ENCODE measurements at regions not wholly inside any gene's neighbourhood (a gene's known extent, or its start where the extent isn't known, plus 50 kb on each side); places are given as distances from the start of the nearest gene placed in this dataset.

DNA sequence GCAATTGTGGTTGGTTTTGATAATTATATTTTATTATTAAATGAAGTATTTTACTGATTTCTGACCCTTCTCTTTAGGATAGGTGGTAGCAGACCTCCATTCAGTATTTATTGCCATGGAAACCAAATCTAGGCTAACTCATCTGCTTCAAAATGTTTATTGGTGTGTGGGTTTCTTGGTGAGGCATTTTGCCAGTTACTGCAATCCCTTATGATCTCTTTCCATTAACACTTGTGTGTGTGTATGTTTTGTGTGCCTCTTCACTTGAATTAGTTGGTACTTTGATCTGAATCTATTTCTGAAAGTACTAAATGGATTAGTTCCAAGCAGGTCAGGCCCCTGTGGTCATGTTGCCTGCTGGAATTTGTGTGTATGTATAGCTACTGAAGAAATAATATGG, 184.4 kb upstream of the C11orf87 start:
- TF ChIP-seq CTCF (IDR thresholded peaks at IDR 0.05) (no peak), POLR2A (IDR thresholded peaks at IDR 0.05) (no peak), POLR2AphosphoS5 (IDR thresholded peaks at IDR 0.05) (no peak), EP300 (IDR thresholded peaks at IDR 0.05; ENCODE audit: low read depth) (no peak)
- no peak for DNase-seq
- Histone ChIP-seq H3K4me3 (no peak overlapping the region), H3K4me1 (no peaks in the 10 kb centered on the region), H3K27me3 (no peaks in the 10 kb centered on the region), H3K36me3 (no peaks in the 10 kb centered on the region), H3K9me3 (no peaks in the 10 kb centered on the region), H3K27ac (no peak overlapping the region)
- in situ Hi-C loops (cut with MboI; ENCODE audit: low pct_ligation_motif_present in 1 of 4, low pct_unique_long_range_greater_than_20kb in 1 of 4, low sequenced_read_pairs in 3 of 4) (no loop called here), intact Hi-C loops (cut with DNase I; ENCODE audit: low total_unique reads) (no loop called here)

GRCh38 chr11:109241988-109242536, 179.9 kb upstream of the C11orf87 start:
- no peak for DNase-seq
- in situ Hi-C loops (cut with MboI; ENCODE audit: low pct_ligation_motif_present in 1 of 4, low pct_unique_long_range_greater_than_20kb in 1 of 4, low sequenced_read_pairs in 3 of 4) (loop anchor here in 1 of 4 donors (10.0 kb wide), 1 partner anchor 63 kb away; no protein-coding TSS in a partner anchor), intact Hi-C loops (cut with DNase I; ENCODE audit: low total_unique reads) (no loop called here)
- TF ChIP-seq CTCF (IDR thresholded peaks at IDR 0.05) (no peak), EP300 (IDR thresholded peaks at IDR 0.05; ENCODE audit: low read depth) (no peak), POLR2A (IDR thresholded peaks at IDR 0.05) (no peak)
- H3K27me3 ChIP-seq: no peaks in the 10 kb centered on the region
- no peak overlapping the region for H3K4me3 ChIP-seq
- WGBS, 2 donors (ENCODE audit: low coverage in 1 of 2): 43 to 47% methylated on average over 1 to 3 of the region's 3 CpGs
- no peak overlapping the region for H3K27ac ChIP-seq
- no peaks in the 10 kb centered on the region for H3K9me3 ChIP-seq
- H3K36me3 ChIP-seq: no peaks in the 10 kb centered on the region
- no peaks in the 10 kb centered on the region for H3K4me1 ChIP-seq

DNA sequence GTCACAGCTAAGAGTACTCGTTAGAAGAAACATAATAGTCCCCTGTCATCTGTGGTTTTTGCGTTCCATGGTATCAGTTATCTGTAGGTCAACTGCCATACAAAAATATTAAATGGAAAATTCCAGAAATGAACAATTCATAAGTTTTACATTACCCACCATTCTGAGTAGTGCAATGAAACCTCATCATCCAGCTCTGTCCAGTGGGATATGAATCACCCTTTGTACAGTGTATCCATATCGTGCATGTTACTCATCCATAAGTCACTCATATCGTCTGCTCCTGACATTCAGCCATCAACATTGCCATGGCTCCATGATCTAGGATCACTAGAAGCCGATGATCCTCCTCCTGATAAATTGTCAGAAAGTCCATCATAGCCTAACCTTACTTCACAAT, 174.9 kb upstream of the C11orf87 start:
- H3K4me1 ChIP-seq: no peaks in the 10 kb centered on the region
- no peak for DNase-seq
- H3K36me3 ChIP-seq: no peaks in the 10 kb centered on the region
- no peak overlapping the region for H3K4me3 ChIP-seq
- TF ChIP-seq POLR2A (IDR thresholded peaks at IDR 0.05) (no peak), EP300 (IDR thresholded peaks at IDR 0.05; ENCODE audit: low read depth) (no peak), CTCF (IDR thresholded peaks at IDR 0.05) (no peak), POLR2AphosphoS5 (IDR thresholded peaks at IDR 0.05) (no peak)
- H3K27me3 ChIP-seq: no peaks in the 10 kb centered on the region
- intact Hi-C loops (cut with DNase I; ENCODE audit: low total_unique reads): no loop called here
- H3K27ac ChIP-seq: no peak overlapping the region
- no peaks in the 10 kb centered on the region for H3K9me3 ChIP-seq
- WGBS, 2 donors (ENCODE audit: low coverage in 1 of 2): 76 to 80% methylated on average over 5 of the region's 5 CpGs
- in situ Hi-C loops (cut with MboI; ENCODE audit: low pct_ligation_motif_present in 1 of 4, low pct_unique_long_range_greater_than_20kb in 1 of 4, low sequenced_read_pairs in 3 of 4): loop anchor here in 1 of 4 donors (10.0 kb wide), 1 partner anchor 58 kb away; no protein-coding TSS in a partner anchor

DNA sequence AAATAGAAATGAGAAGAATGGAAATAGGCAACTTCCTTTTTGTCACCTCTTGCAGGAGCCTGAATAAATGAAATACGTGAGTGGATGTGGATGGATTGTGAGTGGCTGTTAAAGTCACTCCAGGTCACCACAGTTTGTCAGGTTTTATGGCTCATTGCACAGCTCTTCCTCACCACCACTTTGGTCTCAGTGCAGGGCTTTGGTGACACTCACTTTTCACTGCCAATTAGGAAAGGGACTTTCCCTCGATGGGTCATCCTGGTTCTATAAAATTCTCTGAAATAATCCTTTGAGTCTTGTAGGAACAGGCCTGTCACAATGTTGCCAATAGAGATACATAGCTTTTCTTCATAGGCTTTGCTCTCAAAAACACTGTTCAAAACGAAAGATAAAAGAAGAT, 172.4 kb upstream of the C11orf87 start:
- Histone ChIP-seq H3K9me3 (no peaks in the 10 kb centered on the region), H3K4me3 (no peak overlapping the region), H3K27me3 (no peaks in the 10 kb centered on the region), H3K27ac (no peak overlapping the region), H3K4me1 (no peaks in the 10 kb centered on the region), H3K36me3 (no peaks in the 10 kb centered on the region)
- no peak for TF ChIP-seq CTCF (IDR thresholded peaks at IDR 0.05)
- no peak for TF ChIP-seq POLR2AphosphoS5 (IDR thresholded peaks at IDR 0.05)
- no peak for TF ChIP-seq POLR2A (IDR thresholded peaks at IDR 0.05)
- no peak for TF ChIP-seq EP300 (IDR thresholded peaks at IDR 0.05; ENCODE audit: low read depth)
- no peak for DNase-seq
- WGBS, 2 donors (ENCODE audit: low coverage in 1 of 2): 31 to 49% methylated on average over 2 to 3 of the region's 3 CpGs
- intact Hi-C loops (cut with DNase I; ENCODE audit: low total_unique reads) (no loop called here), in situ Hi-C loops (cut with MboI; ENCODE audit: low pct_ligation_motif_present in 1 of 4, low pct_unique_long_range_greater_than_20kb in 1 of 4, low sequenced_read_pairs in 3 of 4) (loop anchor here in 1 of 4 donors (10.0 kb wide), 1 partner anchor 55 kb away; no protein-coding TSS in a partner anchor)

Measured in transverse colon (tissue), 4 donors.